Testis (tissue), 2 donors: ENCODE measurements at regions not wholly inside any gene's neighbourhood (a gene's known extent, or its start where the extent isn't known, plus 50 kb on each side); places are given as distances from the start of the nearest gene placed in this dataset.

Experiments
- DNase-seq: peaks from one replicate; pipeline ENCODE4 v3.0.0-alpha.2; 2019
- H3K27ac ChIP-seq, 2 donors: fragments of 200-600 bp; sonication (generic); one replicate each; pipeline ENCODE4 v1.5.1; 2019
- H3K27me3 ChIP-seq: fragments of 200-600 bp; sonication (generic); one replicate; pipeline ENCODE4 v1.5.1; 2019
- H3K36me3 ChIP-seq: fragments of 200-600 bp; sonication (generic); one replicate; pipeline ENCODE4 v1.5.1; 2017; ENCODE audit warnings: low read depth; ENCODE audit errors: missing control alignments
- H3K4me1 ChIP-seq: fragments of 200-600 bp; sonication (generic); one replicate; pipeline ENCODE4 v1.5.1; 2019
- H3K4me3 ChIP-seq, 2 donors: fragments of 200-600 bp; sonication (generic); one replicate each; pipeline ENCODE4 v1.5.1; 2017 to 2019
- H3K9me3 ChIP-seq: fragments of 200-600 bp; sonication (generic); one replicate; pipeline ENCODE4 v1.5.1; 2017
- CTCF ChIP-seq, 3 experiments: fragments of 450-650 bp in 2 of 3; fragments of 200-600 bp in 1 of 3; sonication (generic) in 1 of 3; IDR thresholded peaks; one replicate each; pipeline ENCODE4 v1.5.1; 2016 to 2019; ENCODE audit warnings: antibody characterized with exemption in 3 of 3, mild to moderate bottlenecking in 2 of 3, moderate library complexity in 1 of 3
- POLR2A ChIP-seq: fragments of 450-650 bp; IDR thresholded peaks from one replicate; pipeline ENCODE4 v1.6.1; 2017; ENCODE audit warnings: antibody characterized with exemption, mild to moderate bottlenecking, moderate library complexity
- WGBS, 2 donors: methylation state at CpG; one replicate each; pipeline ENCODE4 v1.1.5; 2018; 5-methylcytosine and 5-hydroxymethylcytosine counted together
- intact Hi-C: fragments of 100-400 bp; cut with DNase I; formaldehyde crosslinking; loops from one replicate; pipeline ENCODE4 v1.15.1; 2023; ENCODE audit warnings: low total_unique reads

- no peak overlapping the region for H3K27ac ChIP-seq
- DNase-seq = no peak
- H3K4me1 ChIP-seq = peaks cover 3% of the 10 kb centered on the region
- no peaks in the 10 kb centered on the region for H3K36me3 ChIP-seq
- WGBS, 2 donors = 84 to 86% methylated on average over 3 of the region's 3 CpGs
- no peak overlapping the region for H3K4me3 ChIP-seq
- TF ChIP-seq POLR2A (no peak), CTCF (IDR thresholded peaks at IDR 0.05) (no peak)
- H3K27me3 ChIP-seq = no peaks in the 10 kb centered on the region
- H3K9me3 ChIP-seq = no peaks in the 10 kb centered on the region
- intact Hi-C loops = no loop called here
Measured at GRCh38 chr1:58363585-58363984, 182.9 kb downstream of the OMA1 start.

- Histone ChIP-seq H3K27ac (no peak overlapping the region), H3K9me3 (no peaks in the 10 kb centered on the region), H3K27me3 (no peaks in the 10 kb centered on the region), H3K4me3 (no peak overlapping the region), H3K4me1 (peaks cover 3% of the 10 kb centered on the region), H3K36me3 (no peaks in the 10 kb centered on the region)
- intact Hi-C loops = no loop called here
- no peak for DNase-seq
- TF ChIP-seq POLR2A = no peak
- TF ChIP-seq CTCF (IDR thresholded peaks at IDR 0.05) = no peak
- WGBS, 2 donors = 43 to 47% methylated on average over 2 of the region's 2 CpGs
Measured at GRCh38 chr1:58361134-58361533, 185.4 kb downstream of the OMA1 start.

- Histone ChIP-seq H3K36me3 (no peaks in the 10 kb centered on the region), H3K27ac (no peak overlapping the region), H3K4me1 (peaks cover 3% of the 10 kb centered on the region), H3K9me3 (no peaks in the 10 kb centered on the region), H3K4me3 (no peak overlapping the region), H3K27me3 (no peaks in the 10 kb centered on the region)
- TF ChIP-seq POLR2A (no peak), CTCF (IDR thresholded peaks at IDR 0.05) (no peak)
- intact Hi-C loops = no loop called here
- DNase-seq = no peak
- WGBS, 2 donors = 60 to 64% methylated on average over 4 of the region's 4 CpGs
Measured at GRCh38 chr1:58358346-58358745, 188.2 kb downstream of the OMA1 start.

- no peaks in the 10 kb centered on the region for H3K27me3 ChIP-seq
- intact Hi-C loops = no loop called here
- H3K36me3 ChIP-seq = no peaks in the 10 kb centered on the region
- H3K4me1 ChIP-seq = peaks cover 3% of the 10 kb centered on the region
- H3K9me3 ChIP-seq = no peaks in the 10 kb centered on the region
- no peak for DNase-seq
- no peak overlapping the region for H3K27ac ChIP-seq
- TF ChIP-seq POLR2A (no peak), CTCF (IDR thresholded peaks at IDR 0.05) (no peak)
- WGBS, 2 donors = 74 to 79% methylated on average over 2 of the region's 2 CpGs
- H3K4me3 ChIP-seq = no peak overlapping the region
Measured at GRCh38 chr1:58356402-58356801, 190.1 kb downstream of the OMA1 start.

GRCh38 chr1:58353168-58353567 lies 193.4 kb downstream of the OMA1 start:
- WGBS, 2 donors = 71 to 81% methylated on average over 2 of the region's 2 CpGs
- H3K27ac ChIP-seq = no peak overlapping the region
- no peaks in the 10 kb centered on the region for H3K4me1 ChIP-seq
- no peaks in the 10 kb centered on the region for H3K27me3 ChIP-seq
- H3K9me3 ChIP-seq = no peaks in the 10 kb centered on the region
- no peaks in the 10 kb centered on the region for H3K36me3 ChIP-seq
- intact Hi-C loops = no loop called here
- TF ChIP-seq POLR2A = no peak
- no peak for TF ChIP-seq CTCF (IDR thresholded peaks at IDR 0.05)
- no peak for DNase-seq
- no peak overlapping the region for H3K4me3 ChIP-seq
